Body of pancreas (tissue), 4 donors: ENCODE measurements at regions not wholly inside any gene's neighbourhood (a gene's known extent, or its start where the extent isn't known, plus 50 kb on each side); places are given as distances from the start of the nearest gene placed in this dataset.

Source experiments
- POLR2A ChIP-seq, 3 donors: fragments of 450-650 bp; IDR thresholded peaks; one replicate each; pipeline ENCODE4 v1.6.1; 2016; ENCODE audit warnings: antibody characterized with exemption in 3 of 3, mild to moderate bottlenecking in 2 of 3
- TF ChIP-seq, protein P1 (sequence below), 7 experiments: fragments of 450-650 bp in 4 of 7; fragments of 200-600 bp in 3 of 7; sonication (generic) in 3 of 7; IDR thresholded peaks; one replicate each; pipeline ENCODE4 v1.5.1; 2016 to 2019; ENCODE audit warnings: antibody characterized with exemption in 7 of 7

DNA sequence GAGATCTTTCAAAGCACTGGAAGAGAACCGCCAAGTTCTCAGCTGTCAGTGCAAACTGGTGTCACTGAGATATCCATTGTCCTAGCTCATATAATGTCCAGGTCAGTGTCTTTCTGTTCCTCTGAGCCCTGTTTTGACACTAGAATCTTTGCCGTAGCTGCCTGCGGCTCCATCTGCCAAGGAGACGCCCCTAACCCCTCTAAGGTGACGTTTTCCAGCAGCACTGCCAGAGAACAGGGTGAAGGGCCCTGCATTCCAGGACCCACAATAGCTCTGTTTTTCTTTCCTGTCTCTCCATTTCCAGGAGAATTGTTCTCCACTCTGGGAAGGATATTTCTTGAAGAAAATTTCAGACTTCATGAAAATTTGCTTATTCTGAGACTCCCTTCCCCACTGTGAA is 181.7 kb upstream of the SLC39A10 start:
- TF ChIP-seq, protein P1, sequence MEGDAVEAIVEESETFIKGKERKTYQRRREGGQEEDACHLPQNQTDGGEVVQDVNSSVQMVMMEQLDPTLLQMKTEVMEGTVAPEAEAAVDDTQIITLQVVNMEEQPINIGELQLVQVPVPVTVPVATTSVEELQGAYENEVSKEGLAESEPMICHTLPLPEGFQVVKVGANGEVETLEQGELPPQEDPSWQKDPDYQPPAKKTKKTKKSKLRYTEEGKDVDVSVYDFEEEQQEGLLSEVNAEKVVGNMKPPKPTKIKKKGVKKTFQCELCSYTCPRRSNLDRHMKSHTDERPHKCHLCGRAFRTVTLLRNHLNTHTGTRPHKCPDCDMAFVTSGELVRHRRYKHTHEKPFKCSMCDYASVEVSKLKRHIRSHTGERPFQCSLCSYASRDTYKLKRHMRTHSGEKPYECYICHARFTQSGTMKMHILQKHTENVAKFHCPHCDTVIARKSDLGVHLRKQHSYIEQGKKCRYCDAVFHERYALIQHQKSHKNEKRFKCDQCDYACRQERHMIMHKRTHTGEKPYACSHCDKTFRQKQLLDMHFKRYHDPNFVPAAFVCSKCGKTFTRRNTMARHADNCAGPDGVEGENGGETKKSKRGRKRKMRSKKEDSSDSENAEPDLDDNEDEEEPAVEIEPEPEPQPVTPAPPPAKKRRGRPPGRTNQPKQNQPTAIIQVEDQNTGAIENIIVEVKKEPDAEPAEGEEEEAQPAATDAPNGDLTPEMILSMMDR (IDR thresholded peaks at IDR 0.05), result no peak
- TF ChIP-seq POLR2A (IDR thresholded peaks at IDR 0.05), result no peak
